Hepatocyte (in vitro differentiated cells): ENCODE measurements at regions not wholly inside any gene's neighbourhood (a gene's known extent, or its start where the extent isn't known, plus 50 kb on each side); places are given as distances from the start of the nearest gene placed in this dataset.

Source experiments
- DNase-seq: peaks from one replicate; pipeline ENCODE4 v3.0.0-alpha.2; 2016; ENCODE audit warnings: low spot score
- H2AFZ ChIP-seq: fragments of 200-600 bp; sonication (generic); 2 replicates; pipeline ENCODE4 v1.6.0; 2016; ENCODE audit warnings: antibody characterized with exemption, mild to moderate bottlenecking
- H3K27ac ChIP-seq: fragments of 200-600 bp; sonication (generic); 2 replicates; pipeline ENCODE4 v1.5.1; 2016; ENCODE audit warnings: mild to moderate bottlenecking
- H3K27me3 ChIP-seq: fragments of 200-600 bp; sonication (generic); 2 replicates; pipeline ENCODE4 v1.6.1; 2016
- H3K36me3 ChIP-seq: fragments of 200-600 bp; sonication (generic); replicated peaks from 2 replicates; pipeline ENCODE4 v1.5.1; 2016; ENCODE audit warnings: low read depth; ENCODE audit not compliant: insufficient read depth
- H3K4me1 ChIP-seq: fragments of 200-600 bp; sonication (generic); 2 replicates; pipeline ENCODE4 v1.5.1; 2016; ENCODE audit warnings: mild to moderate bottlenecking, moderate library complexity; ENCODE audit not compliant: insufficient read depth
- H3K4me2 ChIP-seq: fragments of 200-600 bp; sonication (generic); 2 replicates; pipeline ENCODE4 v1.6.0; 2016
- H3K4me3 ChIP-seq: fragments of 200-600 bp; sonication (generic); 2 replicates; pipeline ENCODE4 v1.5.1; 2016; ENCODE audit warnings: mild to moderate bottlenecking
- H3K79me2 ChIP-seq: fragments of 200-600 bp; sonication (generic); 2 replicates; pipeline ENCODE4 v1.6.0; 2017; ENCODE audit warnings: mild to moderate bottlenecking
- H3K9me2 ChIP-seq: fragments of 200-600 bp; sonication (generic); replicated peaks from 2 replicates; pipeline ENCODE4 v1.6.0; 2017; ENCODE audit warnings: mild to moderate bottlenecking; ENCODE audit not compliant: insufficient read depth
- H3K9me3 ChIP-seq: fragments of 200-600 bp; sonication (generic); 2 replicates; pipeline ENCODE4 v1.5.1; 2016; ENCODE audit warnings: low read depth, mild to moderate bottlenecking
- H4K20me1 ChIP-seq: fragments of 200-600 bp; sonication (generic); 2 replicates; pipeline ENCODE4 v1.6.0; 2016; ENCODE audit warnings: mild to moderate bottlenecking; ENCODE audit not compliant: insufficient read depth, poor library complexity, severe bottlenecking
- EZH2 ChIP-seq: fragments of 200-600 bp; sonication (generic); IDR thresholded peaks from 2 replicates; pipeline ENCODE4 v1.6.1; 2016; ENCODE audit warnings: antibody characterized with exemption, mild to moderate bottlenecking, borderline replicate concordance
- EZH2phosphoT487 ChIP-seq: fragments of 200-600 bp; sonication (generic); IDR thresholded peaks from one replicate; pipeline ENCODE4 v1.6.1; 2018; ENCODE audit warnings: antibody characterized with exemption, mild to moderate bottlenecking, low read depth, moderate library complexity; ENCODE audit not compliant: unreplicated experiment, severe bottlenecking
- WGBS: methylation state at CpG from one replicate; pipeline ENCODE4 v1.1.6; 2016; ENCODE audit warnings: low lambda C conversion rate; ENCODE audit errors: missing lambda C conversion rate; 5-methylcytosine and 5-hydroxymethylcytosine counted together
- TF ChIP-seq, protein P1 (sequence below): fragments of 200-600 bp; sonication (generic); IDR thresholded peaks from 2 replicates; pipeline ENCODE4 v1.5.1; 2016; ENCODE audit warnings: antibody characterized with exemption, mild to moderate bottlenecking; ENCODE audit not compliant: poor library complexity

DNA sequence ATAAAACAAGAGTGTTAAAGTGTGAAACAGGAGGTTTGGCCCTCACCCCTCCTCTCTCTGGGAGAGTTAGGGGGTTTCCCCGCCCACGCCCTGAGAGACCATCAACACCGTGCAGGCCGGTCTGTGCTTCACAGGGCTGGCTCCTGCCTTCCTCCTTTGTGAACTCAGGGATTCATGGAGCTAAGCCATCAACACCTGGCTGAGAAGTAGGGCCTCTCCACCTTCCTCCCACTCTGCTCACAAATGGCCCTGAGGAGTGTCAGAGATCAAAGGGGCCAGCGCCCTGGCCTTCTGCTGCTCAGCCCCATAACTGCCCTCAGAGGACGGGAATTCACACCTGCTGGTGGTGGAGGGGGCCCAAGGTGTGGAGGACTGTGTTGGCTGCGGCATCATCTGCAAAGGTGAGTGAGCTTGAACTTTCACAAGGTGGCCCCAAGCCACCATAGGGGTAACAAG, 88.6 kb downstream of the PSMB1 start:
- Histone ChIP-seq H3K79me2 (no peaks in the 10 kb centered on the region), H2AFZ (no peak overlapping the region), H3K27ac (no peak overlapping the region), H3K4me3 (no peak overlapping the region), H4K20me1 (no peaks in the 10 kb centered on the region), H3K4me2 (no peak overlapping the region), H3K4me1 (no peaks in the 10 kb centered on the region), H3K9me2 (no peaks in the 10 kb centered on the region), H3K27me3 (peaks cover 5% of the 10 kb centered on the region), H3K36me3 (no peaks in the 10 kb centered on the region), H3K9me3 (no peaks in the 10 kb centered on the region)
- 84% methylated on average over 7 of the region's 7 CpGs for WGBS
- TF ChIP-seq EZH2phosphoT487 (no peak), EZH2 (no peak)
- TF ChIP-seq, protein P1, sequence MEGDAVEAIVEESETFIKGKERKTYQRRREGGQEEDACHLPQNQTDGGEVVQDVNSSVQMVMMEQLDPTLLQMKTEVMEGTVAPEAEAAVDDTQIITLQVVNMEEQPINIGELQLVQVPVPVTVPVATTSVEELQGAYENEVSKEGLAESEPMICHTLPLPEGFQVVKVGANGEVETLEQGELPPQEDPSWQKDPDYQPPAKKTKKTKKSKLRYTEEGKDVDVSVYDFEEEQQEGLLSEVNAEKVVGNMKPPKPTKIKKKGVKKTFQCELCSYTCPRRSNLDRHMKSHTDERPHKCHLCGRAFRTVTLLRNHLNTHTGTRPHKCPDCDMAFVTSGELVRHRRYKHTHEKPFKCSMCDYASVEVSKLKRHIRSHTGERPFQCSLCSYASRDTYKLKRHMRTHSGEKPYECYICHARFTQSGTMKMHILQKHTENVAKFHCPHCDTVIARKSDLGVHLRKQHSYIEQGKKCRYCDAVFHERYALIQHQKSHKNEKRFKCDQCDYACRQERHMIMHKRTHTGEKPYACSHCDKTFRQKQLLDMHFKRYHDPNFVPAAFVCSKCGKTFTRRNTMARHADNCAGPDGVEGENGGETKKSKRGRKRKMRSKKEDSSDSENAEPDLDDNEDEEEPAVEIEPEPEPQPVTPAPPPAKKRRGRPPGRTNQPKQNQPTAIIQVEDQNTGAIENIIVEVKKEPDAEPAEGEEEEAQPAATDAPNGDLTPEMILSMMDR = no peak
- DNase-seq = no peak

DNA sequence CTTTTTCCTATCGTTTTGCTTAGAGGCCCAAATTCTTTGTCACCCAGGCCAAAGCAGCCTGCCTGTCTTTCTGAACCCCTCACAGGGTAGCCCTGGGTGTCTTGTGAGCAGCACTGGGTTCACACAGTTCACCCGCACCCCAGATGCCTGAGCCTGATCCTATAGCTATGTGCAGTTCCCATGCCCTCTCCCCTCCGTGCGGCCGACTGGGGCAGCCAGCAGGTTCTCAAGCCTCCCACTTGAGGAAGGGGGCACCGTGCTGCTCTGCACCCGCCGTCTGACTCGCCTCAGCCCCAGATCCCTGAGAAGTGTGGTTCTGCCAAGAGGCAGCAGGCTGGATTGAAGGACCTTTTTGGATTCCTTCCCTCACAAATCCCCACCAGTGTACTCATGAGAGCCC, 89.0 kb downstream of the PSMB1 start:
- WGBS = 86% methylated on average over 9 of the region's 9 CpGs
- Histone ChIP-seq H3K4me1 (no peaks in the 10 kb centered on the region), H3K9me2 (no peaks in the 10 kb centered on the region), H3K27ac (no peak overlapping the region), H3K4me3 (no peak overlapping the region), H3K36me3 (no peaks in the 10 kb centered on the region), H2AFZ (no peak overlapping the region), H3K79me2 (no peaks in the 10 kb centered on the region), H4K20me1 (no peaks in the 10 kb centered on the region), H3K9me3 (no peaks in the 10 kb centered on the region), H3K27me3 (peaks cover 7% of the 10 kb centered on the region), H3K4me2 (no peak overlapping the region)
- DNase-seq = no peak
- TF ChIP-seq, protein P1 = no peak
- TF ChIP-seq EZH2 (no peak), EZH2phosphoT487 (no peak)

DNA sequence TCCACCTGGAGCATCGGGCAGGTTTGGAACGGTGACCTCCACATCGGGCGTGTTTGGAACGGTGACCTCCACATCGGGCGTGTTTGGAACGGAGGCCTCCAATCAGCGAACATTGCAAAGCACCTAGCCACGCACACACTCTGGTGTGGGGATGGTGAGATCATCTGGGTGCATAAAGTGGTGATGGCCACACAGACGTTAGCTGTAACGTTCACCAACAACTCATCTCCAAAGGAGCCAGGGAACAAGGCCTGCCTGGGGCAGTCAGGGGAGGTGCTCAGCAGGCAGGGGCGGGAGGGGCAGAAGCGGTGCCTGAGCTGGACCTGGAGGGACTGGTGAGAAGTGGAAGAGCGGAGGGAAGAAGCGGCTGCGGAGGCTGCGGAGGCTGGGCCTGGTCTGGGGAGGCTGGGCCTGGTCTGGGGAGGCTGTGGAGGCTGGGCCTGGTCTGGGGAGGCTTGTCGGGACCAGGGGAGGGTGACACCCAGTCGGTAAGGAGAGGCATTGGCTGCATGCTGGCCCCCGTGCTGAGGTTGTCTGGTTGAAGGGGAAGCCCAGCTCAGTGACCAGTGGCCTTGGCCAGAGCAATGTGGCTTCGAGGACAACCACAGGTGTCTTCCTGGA, 89.9 kb downstream of the PSMB1 start:
- no peak for DNase-seq
- TF ChIP-seq EZH2phosphoT487 (no peak), EZH2 (no peak)
- Histone ChIP-seq H3K4me2 (no peak overlapping the region), H3K27me3 (peaks cover 7% of the 10 kb centered on the region), H2AFZ (no peak overlapping the region), H3K4me1 (no peaks in the 10 kb centered on the region), H3K36me3 (no peaks in the 10 kb centered on the region), H3K9me2 (no peaks in the 10 kb centered on the region), H3K27ac (no peak overlapping the region), H3K4me3 (no peak overlapping the region), H3K79me2 (no peaks in the 10 kb centered on the region), H4K20me1 (no peaks in the 10 kb centered on the region), H3K9me3 (no peaks in the 10 kb centered on the region)
- WGBS = 89% methylated on average over 20 of the region's 22 CpGs

DNA sequence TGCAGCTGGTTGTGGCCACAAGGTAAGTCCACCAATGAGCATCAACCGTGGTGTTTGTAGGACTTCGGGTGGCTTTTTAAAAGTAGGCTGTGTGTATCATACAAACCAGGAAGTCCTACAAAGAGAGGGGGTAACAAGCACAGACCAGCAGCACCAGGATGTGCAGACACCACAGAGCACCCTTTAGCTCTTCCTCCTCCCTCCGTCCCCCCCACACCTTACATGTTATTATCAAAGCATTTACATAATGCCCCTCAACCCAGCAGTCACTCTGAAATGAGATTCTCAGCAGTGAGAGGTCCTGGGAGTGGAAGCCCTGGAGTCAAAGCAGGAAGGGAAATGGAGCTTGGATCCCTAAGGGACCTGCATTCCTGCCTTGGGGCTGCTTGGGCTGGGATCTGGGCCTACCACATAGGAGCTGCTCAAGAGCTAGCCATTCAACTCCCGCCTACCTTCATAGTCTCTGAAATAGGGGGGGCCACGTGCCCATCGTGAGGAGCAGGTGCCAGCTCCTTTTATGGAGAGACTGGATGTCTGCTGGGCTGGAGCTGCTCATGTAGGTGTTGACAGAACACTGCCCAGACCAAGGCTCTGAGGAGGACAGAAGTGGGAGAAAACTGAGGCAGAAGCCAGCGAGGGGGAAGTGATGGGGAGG, 90.6 kb downstream of the PSMB1 start:
- DNase-seq = no peak
- no peak overlapping the region for H2AFZ ChIP-seq
- H4K20me1 ChIP-seq = no peaks in the 10 kb centered on the region
- no peak overlapping the region for H3K4me2 ChIP-seq
- no peak overlapping the region for H3K27ac ChIP-seq
- H3K36me3 ChIP-seq = no peaks in the 10 kb centered on the region
- 72% methylated on average over 7 of the region's 7 CpGs for WGBS
- H3K9me3 ChIP-seq = no peaks in the 10 kb centered on the region
- no peak for TF ChIP-seq EZH2
- TF ChIP-seq, protein P1 = no peak
- H3K27me3 ChIP-seq = peaks cover 7% of the 10 kb centered on the region
- no peaks in the 10 kb centered on the region for H3K9me2 ChIP-seq
- H3K79me2 ChIP-seq = no peaks in the 10 kb centered on the region
- no peaks in the 10 kb centered on the region for H3K4me1 ChIP-seq
- H3K4me3 ChIP-seq = no peak overlapping the region
